Stomach (tissue), 8 donors: ENCODE measurements at regions not wholly inside any gene's neighbourhood (a gene's known extent, or its start where the extent isn't known, plus 50 kb on each side); places are given as distances from the start of the nearest gene placed in this dataset.

ENCODE experiments used
- DNase-seq, 2 donors: peaks; one replicate each; pipeline versions ENCODE4 v3.0.0 to v3.0.0-alpha.2; 2013 to 2019
- H3K27ac ChIP-seq, 5 donors: fragments of 200-600 bp in 4 of 5; sonication (generic) in 4 of 5; one replicate each; pipeline ENCODE4 v1.5.1; 2013 to 2019; ENCODE audit warnings: mild to moderate bottlenecking in 1 of 5, moderate library complexity in 1 of 5
- H3K27me3 ChIP-seq, 3 donors: fragments of 200-600 bp; sonication (generic); one replicate each; pipeline ENCODE4 v1.5.1; 2017 to 2019; ENCODE audit warnings: mixed run types in 1 of 3
- H3K36me3 ChIP-seq, 4 donors: fragments of 200-600 bp; sonication (generic); 1 replicate in 3 of 4; 2 replicates in 1 of 4; pipeline ENCODE4 v1.5.1; 2016 to 2019
- H3K4me1 ChIP-seq, 4 donors: fragments of 200-600 bp; sonication (generic); one replicate each; pipeline ENCODE4 v1.5.1; 2016 to 2019
- H3K4me3 ChIP-seq, 4 donors: fragments of 200-600 bp; sonication (generic) in 3 of 4; one replicate each; pipeline ENCODE4 v1.5.1; 2016 to 2019; ENCODE audit warnings: mild to moderate bottlenecking in 1 of 4
- H3K9me3 ChIP-seq, 4 donors: fragments of 200-600 bp; sonication (generic); one replicate each; pipeline ENCODE4 v1.5.1; 2016 to 2019
- EP300 ChIP-seq: sonication (generic); formaldehyde crosslinking; IDR thresholded peaks from one replicate; pipeline ENCODE4 v1.6.1; 2017; ENCODE audit warnings: antibody characterized with exemption
- POLR2A ChIP-seq, 4 donors: fragments of 450-650 bp; IDR thresholded peaks; one replicate each; pipeline ENCODE4 v1.6.1; 2016; ENCODE audit warnings: antibody characterized with exemption in 4 of 4, control low read depth in 2 of 4, mild to moderate bottlenecking in 1 of 4, moderate library complexity in 1 of 4
- POLR2AphosphoS5 ChIP-seq, 3 donors: sonication (generic); formaldehyde crosslinking; IDR thresholded peaks; one replicate each; pipeline ENCODE4 v1.6.1; 2016; ENCODE audit warnings: antibody characterized with exemption in 3 of 3
- WGBS, 5 donors: extraction: QIAGEN DNeasy Blood & Tissue Kit in 3 of 5; methylation state at CpG; one replicate each; pipeline versions ENCODE4 v1.1.5 to v1.1.7; 2013 to 2018; 5-methylcytosine and 5-hydroxymethylcytosine counted together
- intact Hi-C: fragments of 100-400 bp; cut with DNase I; formaldehyde crosslinking; loops from one replicate; pipeline ENCODE4 v1.15.1; 2023; ENCODE audit warnings: low total_unique reads
- TF ChIP-seq, protein P1 (sequence below), 7 experiments: fragments of 450-650 bp in 4 of 7; fragments of 200-600 bp in 3 of 7; sonication (generic) in 3 of 7; IDR thresholded peaks; one replicate each; pipeline ENCODE4 v1.5.1; 2016 to 2019; ENCODE audit warnings: antibody characterized with exemption in 7 of 7, control low read depth in 2 of 7, mild to moderate bottlenecking in 1 of 7
- donor health status: healthy with polysubstance abuse.
- donor health status: Bipolar disorder and iron deficiency.
- donor health status: healthy.

DNA sequence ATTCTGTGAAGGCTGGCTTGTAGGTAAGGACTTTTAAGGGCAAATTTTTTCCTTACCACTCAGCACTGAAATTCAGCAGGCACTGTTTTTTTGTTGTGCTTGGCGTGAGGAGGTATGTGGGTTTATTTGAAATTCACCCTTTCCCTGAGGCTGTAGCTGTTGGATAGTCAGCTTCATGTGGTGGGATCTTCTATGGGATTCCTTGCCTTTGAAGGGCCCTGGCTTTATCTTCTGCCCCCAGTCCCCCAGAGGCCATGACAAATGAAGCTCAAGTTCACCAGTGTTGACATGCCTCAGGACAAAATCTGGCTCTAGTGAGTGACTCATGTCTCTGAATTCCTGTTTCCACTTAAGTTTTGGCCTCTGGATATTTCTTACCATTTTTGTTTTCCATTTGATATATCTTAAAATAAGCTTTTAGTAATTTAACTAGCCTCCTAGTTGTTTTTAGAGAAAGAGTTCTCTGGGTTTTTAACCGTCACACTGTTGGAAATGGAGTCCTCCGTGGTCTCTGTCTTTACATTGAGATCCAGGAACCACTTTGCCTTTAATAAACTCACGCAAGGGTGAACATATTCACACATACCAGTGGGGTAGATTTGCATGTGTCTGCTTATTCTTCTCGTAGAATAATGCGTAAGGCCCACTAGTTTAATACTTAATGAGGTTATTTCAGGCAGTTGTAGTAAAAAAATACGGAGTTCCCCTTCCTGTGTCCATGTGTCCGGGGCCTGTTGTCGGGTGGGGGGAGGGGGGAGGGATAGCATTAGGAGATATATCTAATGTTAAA is 211.1 kb upstream of the FAM98A start:
- intact Hi-C loops = no loop called here
- TF ChIP-seq POLR2AphosphoS5 (IDR thresholded peaks at IDR 0.05) = no peak
- TF ChIP-seq POLR2A (IDR thresholded peaks at IDR 0.05) = no peak
- TF ChIP-seq, protein P1, sequence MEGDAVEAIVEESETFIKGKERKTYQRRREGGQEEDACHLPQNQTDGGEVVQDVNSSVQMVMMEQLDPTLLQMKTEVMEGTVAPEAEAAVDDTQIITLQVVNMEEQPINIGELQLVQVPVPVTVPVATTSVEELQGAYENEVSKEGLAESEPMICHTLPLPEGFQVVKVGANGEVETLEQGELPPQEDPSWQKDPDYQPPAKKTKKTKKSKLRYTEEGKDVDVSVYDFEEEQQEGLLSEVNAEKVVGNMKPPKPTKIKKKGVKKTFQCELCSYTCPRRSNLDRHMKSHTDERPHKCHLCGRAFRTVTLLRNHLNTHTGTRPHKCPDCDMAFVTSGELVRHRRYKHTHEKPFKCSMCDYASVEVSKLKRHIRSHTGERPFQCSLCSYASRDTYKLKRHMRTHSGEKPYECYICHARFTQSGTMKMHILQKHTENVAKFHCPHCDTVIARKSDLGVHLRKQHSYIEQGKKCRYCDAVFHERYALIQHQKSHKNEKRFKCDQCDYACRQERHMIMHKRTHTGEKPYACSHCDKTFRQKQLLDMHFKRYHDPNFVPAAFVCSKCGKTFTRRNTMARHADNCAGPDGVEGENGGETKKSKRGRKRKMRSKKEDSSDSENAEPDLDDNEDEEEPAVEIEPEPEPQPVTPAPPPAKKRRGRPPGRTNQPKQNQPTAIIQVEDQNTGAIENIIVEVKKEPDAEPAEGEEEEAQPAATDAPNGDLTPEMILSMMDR (IDR thresholded peaks at IDR 0.05) = no peak
- no peak for TF ChIP-seq EP300
- whole genome bisulfite sequencing, 5 donors = 80 to 90% (median 88%) methylated on average over 9 of the region's 9 CpGs

DNA sequence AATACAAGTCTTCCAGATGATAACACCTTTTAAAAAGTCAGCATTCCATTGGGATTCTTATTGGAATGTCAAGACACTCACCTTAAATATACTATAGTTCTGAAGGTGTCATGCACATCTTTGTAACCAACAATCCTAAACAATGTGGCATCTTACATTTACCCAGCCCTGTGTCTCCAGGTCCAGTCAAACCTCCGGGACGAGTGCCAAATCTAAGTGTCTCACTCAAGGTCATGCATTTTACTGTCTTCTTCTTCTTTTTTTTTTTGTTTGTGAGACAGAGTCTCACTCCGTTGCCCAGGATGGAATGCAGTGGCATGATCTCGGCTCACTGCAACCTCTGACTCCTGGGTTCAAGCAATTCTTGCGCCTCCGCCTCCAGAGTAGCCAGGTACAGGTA is 206.9 kb upstream of the FAM98A start:
- intact Hi-C loops = no loop called here
- Histone ChIP-seq H3K27me3 (no peaks in the 10 kb centered on the region), H3K4me1 (no peaks in the 10 kb centered on the region), H3K36me3 (no peaks in the 10 kb centered on the region), H3K27ac (no peak overlapping the region), H3K9me3 (no peaks in the 10 kb centered on the region), H3K4me3 (no peak overlapping the region)
- TF ChIP-seq, protein P1 (IDR thresholded peaks at IDR 0.05) = no peak
- TF ChIP-seq EP300 (no peak), POLR2AphosphoS5 (IDR thresholded peaks at IDR 0.05) (no peak), POLR2A (IDR thresholded peaks at IDR 0.05) (no peak)
- 74 to 86% (median 83%) methylated on average over 6 of the region's 6 CpGs for WGBS, 5 donors
- DNase-seq = no peak

More for the DNA sequence above, 211.1 kb upstream of the FAM98A start:
- H3K4me3 ChIP-seq = no peak overlapping the region
- H3K9me3 ChIP-seq = no peaks in the 10 kb centered on the region
- H3K27ac ChIP-seq = no peak overlapping the region
- no peak for DNase-seq
- H3K36me3 ChIP-seq = no peaks in the 10 kb centered on the region
- H3K27me3 ChIP-seq = no peaks in the 10 kb centered on the region
- no peaks in the 10 kb centered on the region for H3K4me1 ChIP-seq

DNA sequence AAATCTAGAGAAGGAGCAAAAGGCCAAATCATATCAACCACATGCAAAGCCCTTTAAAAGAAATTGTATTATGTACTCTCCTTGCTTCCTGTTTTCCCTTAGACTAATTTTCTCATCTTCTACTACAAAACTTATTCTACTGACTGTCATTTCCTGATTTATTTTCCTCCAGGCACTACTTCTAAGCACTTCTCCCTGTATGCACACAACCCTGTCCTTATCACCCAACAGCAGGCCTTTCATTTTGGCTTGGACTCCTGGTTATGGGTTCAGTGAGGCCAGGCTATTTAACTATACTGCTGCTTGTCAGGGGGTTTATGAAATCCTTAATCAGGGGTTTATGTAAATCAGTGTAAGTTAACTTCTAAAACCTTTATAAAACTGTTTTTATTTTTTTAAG is 205.1 kb upstream of the FAM98A start:
- Histone ChIP-seq H3K4me3 (no peak overlapping the region), H3K27me3 (no peaks in the 10 kb centered on the region), H3K36me3 (no peaks in the 10 kb centered on the region), H3K27ac (no peak overlapping the region), H3K9me3 (no peaks in the 10 kb centered on the region), H3K4me1 (no peaks in the 10 kb centered on the region)
- TF ChIP-seq, protein P1 (IDR thresholded peaks at IDR 0.05) = no peak
- no peak for TF ChIP-seq POLR2A (IDR thresholded peaks at IDR 0.05)
- intact Hi-C loops = no loop called here
- DNase-seq = no peak

DNA sequence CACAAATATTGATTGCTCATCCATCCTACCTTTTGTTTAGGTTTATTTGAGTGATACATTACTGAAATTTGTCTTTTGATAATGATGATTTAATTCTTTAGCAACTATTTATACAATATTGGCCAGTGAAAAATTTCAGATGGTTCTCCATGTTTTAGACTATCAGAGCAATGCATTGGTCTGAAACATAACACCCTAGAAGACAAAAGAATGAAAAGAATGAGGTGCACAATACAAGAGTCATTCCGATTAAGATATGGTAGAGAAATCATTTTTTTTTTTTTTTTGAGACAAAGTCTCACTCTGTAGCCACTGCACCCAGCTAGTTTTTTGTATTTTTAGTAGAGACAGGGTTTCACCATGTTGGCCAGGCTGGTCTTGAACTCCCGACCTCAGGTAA is 197.4 kb upstream of the FAM98A start:
- H3K4me1 ChIP-seq = no peaks in the 10 kb centered on the region
- no peak for DNase-seq
- H3K27ac ChIP-seq = no peak overlapping the region
- no peaks in the 10 kb centered on the region for H3K27me3 ChIP-seq
- WGBS, 5 donors = 84 to 95% (median 89%) methylated on average over 2 of the region's 2 CpGs
- no peaks in the 10 kb centered on the region for H3K9me3 ChIP-seq
- H3K36me3 ChIP-seq = no peaks in the 10 kb centered on the region
- no peak overlapping the region for H3K4me3 ChIP-seq
- TF ChIP-seq POLR2AphosphoS5 (IDR thresholded peaks at IDR 0.05) (no peak), EP300 (no peak), POLR2A (IDR thresholded peaks at IDR 0.05) (no peak)
- TF ChIP-seq, protein P1 (IDR thresholded peaks at IDR 0.05) = no peak
- intact Hi-C loops = no loop called here
